NCI-H69 (cell line): ENCODE measurements at regions not wholly inside any gene's neighbourhood (a gene's known extent, or its start where the extent isn't known, plus 50 kb on each side); places are given as distances from the start of the nearest gene placed in this dataset.
"Not testable (repeated sequence)": the region's sequence is repeated elsewhere in the genome, so short reads cannot be mapped to it uniquely, and the experiment has no call there.

ENCODE experiments used
- DNase-seq: peaks from one replicate; lab custom pipeline; 2025; lab: John Stamatoyannopoulos, UW

DNA sequence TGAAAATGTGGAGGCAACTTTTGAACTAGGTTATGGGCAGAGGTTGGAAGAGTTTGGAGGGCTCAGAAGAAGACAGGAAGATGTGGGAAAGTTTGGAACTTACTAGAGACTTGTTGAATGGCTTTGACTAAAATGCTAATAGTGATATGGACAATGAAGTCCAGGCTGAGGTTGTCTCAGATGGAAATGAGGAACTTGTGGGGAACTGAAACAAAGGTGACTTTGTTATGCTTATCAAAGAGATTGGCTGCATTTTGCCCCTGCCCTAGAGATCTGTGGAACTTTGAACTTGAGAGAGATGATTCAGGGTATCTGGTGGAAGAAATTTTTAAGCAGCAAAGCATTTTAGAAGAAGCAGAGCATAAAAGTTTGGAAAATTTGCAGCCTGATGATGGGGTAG, 499.7 kb upstream of the ATP2B1 start:
- DNase-seq: not testable (repeated sequence)

DNA sequence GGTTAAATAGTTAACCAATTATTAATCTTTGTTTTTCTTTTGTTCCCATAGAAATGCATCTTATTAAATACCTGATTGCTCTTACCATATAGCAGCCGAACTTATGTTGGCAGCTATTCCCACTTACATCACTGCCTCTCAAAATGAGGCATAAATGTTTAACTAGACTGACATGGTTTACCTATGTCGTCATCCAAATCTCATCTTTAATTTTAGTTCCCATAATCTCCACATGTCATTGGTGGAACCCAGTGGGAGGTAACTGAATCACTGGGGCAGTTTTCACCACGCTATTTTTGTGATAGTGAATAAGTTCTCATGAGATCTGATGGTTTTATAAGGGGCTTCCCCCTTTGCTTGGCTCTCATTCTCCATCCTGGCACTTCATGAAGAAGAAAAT, 499.2 kb upstream of the ATP2B1 start:
- no peak for DNase-seq

DNA sequence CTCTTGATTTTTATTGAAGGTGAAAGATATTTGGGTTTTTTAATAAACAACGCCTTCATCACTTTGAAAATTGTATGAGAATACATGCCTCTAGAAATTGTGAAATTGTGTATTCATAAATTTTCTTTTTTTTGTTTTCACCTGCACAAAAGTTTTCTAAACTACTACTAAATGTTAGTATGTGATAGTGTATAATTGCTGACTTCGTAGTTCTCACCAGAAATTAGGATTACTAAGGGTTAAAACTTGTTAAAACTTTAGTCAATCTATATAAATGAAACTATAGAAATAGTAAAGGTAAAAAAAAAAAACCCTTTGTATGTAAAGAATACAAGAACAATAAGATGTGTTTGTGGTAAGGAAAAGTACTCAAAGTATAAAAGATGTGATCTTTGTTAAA, 496.5 kb upstream of the ATP2B1 start:
- no peak for DNase-seq

DNA sequence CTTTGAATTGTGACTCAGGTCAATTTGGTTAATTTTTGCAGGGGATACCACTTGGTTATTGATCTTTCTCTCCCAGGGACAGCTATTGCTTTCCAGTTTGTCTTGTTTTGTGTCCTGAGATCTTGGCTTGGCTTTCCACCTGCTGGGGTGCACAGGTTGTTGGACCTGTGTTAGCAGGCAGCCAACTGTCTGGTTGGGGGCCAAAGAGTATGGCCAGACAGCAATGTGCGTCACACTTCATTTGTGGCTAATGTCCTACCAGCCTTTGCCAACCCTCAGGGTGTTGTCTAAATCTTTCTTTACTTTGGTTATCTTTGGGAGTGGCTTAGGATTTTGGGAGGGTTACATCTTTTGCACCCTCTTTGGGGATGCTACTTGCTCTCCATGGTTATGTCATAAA, 494.9 kb upstream of the ATP2B1 start:
- no peak for DNase-seq

DNA sequence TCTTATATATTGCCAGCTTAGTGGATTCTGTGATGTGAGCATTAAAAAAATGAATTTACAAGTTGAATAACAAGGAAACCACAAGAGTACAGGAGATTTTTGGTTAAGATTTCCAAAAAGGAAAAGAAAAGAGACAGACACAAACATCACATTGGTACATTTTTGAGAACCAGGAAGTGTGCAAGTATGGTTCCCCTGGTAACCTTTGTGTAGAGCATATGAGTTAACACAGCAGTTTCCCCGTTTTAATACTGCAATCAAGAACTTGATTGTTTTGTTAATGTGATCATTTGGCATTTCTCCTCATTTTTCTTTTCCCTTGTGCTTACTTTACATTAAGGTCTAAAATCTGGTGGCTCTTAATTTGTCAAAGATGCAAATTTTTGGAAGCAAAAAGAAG, 490.4 kb upstream of the ATP2B1 start:
- peak; percentile 53 for DNase-seq

DNA sequence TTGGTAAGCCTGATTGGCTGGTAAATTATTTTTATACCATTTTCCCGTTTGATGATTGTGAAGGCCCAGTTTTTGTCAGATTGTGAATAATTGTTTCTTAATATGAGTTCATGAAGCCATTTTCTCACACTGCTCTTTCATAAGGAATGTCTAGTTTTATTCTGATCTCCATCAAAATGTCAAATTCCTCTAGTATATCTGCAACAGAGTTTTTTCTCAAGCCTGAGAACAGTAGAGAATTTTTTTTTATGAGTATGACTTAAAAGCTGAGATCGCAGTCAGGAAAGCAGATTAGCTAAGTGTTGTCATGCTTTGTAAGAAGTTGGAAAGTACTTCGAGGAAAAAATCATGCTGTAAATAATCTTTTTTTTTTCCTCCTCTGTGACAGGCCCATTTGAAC, 484.9 kb upstream of the ATP2B1 start:
- no peak for DNase-seq

DNA sequence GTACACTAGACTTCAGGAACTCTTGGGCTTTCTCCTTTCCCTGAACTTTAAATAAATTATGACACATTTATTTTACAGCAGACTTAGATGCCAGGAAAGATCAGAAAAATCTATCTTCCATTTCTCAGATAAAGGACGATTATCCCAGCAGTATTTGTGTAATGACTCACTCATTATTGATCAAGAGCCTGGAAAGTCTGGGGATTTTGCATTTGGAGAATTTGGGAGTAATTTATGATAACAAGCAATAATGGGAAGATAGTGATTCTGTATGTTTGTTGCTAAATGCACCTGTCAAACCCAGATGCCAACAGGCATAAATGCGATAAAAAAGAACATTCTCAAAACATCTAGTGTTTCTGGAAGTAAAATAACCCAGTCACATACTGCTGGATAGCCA, 480.2 kb upstream of the ATP2B1 start:
- DNase-seq: no peak

DNA sequence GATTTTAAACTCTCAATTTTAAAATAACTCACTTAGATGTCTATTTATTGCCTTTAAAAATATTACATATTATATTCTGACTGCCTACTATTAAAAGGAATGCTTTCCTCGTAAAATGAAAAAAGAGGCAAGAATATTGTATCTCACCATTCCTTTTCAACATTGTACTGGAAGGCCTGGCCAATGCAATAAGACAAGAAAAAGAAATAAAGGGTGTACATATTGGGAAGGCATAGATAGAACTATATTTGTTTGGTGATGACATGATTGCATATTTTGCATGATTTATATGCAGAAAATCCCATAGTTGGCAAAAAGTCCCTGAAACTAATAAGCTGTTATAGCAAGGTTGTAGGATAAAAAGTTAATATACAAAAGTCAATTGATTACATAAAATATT, 474.6 kb upstream of the ATP2B1 start:
- no peak for DNase-seq

DNA sequence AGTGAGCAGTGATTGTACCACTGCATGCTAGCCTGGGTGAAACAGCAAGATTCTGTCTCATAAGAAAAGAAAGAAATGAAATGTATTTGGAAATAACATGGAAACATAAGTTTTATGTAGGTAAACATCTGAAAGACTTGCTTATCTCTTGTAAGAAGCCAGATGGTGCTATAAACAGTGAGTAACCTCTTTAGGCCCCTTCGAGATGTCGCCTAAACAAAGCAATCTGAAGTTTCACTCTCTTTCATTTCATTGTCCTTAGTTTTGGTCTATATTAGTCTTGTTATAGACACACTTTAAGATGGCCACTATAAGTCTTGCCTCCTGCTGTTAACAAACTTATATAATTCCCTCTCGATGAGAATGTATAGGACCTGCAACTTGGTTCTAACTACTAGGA, 472.6 kb upstream of the ATP2B1 start:
- DNase-seq: no peak

DNA sequence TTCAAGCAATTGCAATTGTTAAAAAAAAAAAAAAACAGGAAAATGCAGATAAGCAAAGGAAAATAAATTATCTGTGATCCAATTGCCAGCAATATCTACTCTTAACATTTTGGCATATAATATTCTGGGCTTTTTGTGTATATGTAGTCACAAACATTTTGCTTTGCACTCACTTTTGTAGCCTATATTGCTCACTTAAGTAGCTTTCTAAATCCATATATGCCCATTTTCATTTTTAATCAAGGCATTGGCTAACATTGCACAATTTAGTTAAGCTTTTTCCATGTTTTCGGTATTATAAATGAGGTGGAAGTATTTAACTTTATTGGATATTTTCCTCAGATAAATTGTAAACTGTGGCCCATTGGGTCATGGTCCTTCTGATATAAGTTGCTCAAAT, 466.3 kb upstream of the ATP2B1 start:
- DNase-seq: no peak

DNA sequence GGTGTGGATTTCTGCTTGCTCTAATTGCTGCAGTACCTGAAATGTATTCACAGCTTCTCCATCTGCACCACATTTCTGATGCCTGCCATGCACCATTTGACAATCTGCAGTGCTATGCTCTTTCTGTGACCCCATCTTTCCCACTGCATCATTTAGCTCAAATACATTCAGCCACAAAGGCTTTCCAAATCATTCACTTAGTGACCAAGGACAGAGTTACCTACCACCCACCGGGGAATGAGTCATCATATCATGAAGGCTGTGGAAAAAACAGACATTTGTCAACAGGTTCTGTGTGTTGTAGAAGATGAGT, 465.5 kb upstream of the ATP2B1 start:
- peak; percentile 97 for DNase-seq

DNA sequence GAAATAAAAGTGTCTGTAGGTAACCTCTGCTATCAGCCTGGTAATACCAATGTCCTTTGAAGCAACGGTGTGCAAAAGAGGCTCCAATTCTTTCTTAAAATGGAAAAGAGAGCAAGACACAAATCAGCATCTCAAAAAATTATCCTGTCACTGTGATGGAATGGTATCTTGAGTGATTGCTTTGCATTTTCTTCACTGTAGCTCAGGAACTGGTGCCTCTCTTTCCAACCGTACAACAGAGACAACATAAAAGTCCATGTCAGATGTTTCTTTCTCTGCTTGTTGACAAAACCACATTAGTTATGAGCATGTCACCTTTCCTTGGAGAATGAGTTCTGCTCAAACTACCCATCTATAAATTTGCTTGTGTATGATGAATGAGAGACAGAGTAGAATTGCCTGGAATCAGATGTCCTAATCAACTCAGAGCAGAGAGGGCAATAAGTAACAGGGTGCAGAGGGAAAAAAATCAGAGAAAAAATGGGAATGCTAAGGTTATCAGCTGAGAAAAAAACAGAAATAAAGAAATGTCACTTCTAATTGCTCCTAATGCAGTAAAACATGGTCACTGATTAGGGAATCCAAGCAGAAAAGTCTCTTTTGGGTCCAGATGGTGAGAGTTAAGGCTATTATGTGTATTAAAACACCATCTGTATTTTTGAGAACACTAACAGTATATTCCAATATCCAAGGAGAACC, 465.0 kb upstream of the ATP2B1 start:
- DNase-seq: peak; percentile 59

DNA sequence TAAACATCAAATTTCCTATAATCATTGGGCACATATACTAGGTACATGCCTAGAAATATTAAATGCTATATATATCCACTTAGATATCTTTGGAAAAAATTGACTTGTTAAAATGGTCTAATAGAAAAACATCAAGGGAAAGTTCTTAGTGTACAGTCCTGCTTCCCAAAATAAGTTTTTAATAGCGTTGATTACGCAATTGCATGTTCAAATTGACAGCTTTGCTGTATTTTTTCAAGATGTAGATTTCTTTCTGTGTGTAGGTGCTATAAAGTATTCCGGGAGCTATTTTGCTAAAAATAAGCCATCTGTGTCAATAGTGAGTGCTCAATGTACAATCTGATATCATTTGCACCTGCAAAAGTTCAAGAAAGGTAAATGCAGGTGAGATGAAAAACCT, 463.9 kb upstream of the ATP2B1 start:
- no peak for DNase-seq

DNA sequence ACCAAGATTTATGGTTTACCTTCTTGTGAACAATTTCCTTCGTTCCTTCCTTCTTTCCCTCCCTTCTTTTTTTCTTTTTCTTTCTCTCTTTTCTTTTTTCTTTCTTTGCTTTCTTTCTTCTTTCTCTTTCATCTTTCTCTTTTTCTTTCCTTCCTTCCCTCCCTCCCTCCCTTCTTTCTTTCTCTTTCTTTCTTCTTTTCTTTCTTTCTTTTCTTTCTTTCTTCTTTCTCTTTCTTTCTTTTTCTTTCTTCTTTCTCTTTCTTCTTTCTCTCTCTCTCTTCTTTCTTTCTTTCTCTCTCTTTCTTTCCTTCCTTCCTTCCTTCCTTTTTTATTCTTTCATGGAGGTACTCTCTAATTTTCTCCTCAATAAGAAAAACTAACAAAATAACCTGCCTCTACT, 462.1 kb upstream of the ATP2B1 start:
- no peak for DNase-seq

DNA sequence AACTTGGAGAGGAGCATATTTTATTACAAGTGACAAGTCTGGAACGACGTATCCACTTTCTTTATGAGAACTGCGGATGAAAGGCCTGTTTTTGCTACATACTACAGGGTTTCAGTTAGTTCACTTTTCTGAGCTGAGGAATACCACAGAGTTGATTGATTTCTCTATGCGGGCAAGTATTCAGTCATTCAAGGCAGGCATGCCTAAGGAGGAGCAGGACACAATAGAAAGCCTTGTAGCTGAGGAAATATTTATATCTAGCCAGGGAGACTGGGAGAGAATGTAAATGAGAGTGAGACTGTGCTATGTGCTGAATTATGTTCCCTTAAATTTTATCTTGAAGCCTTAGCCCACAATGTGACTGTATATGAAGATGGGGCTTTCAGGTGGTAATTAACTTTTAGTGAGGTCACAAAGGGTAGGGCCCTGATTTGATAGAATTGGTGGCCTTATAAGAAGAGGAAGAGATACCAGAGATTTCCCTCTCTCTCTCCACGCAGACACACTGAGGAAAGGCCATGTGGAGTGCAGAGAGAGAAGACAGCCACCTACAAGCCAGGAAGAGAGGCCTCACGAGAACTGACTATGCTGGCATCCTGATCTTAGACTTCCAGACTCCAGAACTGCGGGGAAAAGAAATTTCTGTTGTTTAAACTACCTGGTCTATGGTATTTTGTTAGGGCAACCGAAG, 459.0 kb upstream of the ATP2B1 start:
- DNase-seq: no peak

DNA sequence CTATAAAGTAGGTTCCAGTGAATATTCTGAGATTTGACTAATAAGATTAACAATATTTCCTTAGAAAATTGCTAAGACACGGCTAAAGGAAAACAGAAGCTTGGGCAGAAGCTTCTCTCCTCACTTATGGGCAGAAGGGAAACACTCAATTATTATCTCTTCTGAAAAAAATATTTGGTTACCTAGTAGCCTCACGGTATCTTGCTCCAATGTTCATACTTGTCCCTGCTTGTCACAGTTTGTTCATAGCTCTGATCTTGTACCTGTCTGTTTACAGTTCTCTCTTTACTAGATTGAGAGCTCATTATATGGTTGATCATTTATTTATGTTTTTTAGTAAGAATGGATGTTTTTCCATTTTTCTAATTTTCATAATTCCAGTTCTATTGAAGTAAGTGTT, 458.0 kb upstream of the ATP2B1 start:
- DNase-seq: no peak

DNA sequence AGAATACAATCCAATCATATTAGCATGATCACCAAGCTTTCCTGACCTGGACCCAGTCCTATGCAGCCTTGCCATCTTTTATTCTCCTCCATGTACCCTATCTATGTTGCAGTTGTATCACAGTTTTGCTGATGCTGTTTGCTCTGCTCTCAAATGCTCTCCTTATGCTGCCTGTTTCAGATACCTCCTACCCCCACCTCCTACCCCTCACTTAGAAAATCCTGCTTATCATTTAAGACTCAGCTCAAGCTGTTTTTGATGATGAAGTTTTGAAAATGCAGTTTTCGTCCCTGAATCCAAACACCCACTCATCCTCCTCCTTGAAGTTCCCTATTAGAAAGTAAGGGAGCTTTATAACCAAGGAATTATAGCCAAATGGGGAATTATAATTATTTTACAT, 457.4 kb upstream of the ATP2B1 start:
- no peak for DNase-seq

DNA sequence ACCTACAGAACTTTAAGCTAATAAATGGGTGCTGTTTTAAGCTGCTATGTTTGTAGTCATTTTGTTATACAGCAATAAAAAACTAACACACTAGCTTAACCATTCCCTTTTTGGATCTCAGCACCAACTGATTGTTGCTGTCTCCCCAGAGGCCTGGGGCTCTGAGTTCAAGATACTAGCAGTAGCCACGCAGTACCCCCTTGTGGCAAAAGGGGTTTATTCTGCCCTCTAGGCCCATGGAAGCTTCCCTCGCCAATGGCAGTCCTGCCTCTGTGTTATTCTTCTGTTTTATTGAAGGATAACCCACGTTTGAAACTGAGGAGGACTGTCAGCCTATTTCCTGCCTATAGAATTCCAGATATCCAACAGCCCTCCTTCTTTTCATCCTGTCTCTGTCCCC, 455.3 kb upstream of the ATP2B1 start:
- peak; percentile 27 for DNase-seq

DNA sequence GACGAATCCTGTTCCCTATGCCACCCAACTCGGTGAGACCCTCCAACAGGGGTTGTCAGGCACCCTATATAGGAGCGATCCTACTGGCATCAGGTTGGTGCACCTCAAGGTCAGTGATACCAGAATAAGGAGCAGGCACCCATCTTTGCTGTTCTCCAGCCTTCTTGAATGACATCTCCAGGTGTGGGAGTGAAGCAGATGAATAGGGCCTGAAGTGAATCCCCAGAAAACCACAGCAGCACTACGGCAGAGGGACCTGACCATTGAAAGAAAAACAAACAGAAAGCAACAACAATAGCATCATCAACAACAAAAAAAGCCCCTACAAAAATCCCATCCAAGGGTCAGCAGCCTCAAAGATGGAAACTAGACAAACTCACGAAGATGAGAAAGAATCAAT, 445.2 kb upstream of the ATP2B1 start:
- DNase-seq: no peak

DNA sequence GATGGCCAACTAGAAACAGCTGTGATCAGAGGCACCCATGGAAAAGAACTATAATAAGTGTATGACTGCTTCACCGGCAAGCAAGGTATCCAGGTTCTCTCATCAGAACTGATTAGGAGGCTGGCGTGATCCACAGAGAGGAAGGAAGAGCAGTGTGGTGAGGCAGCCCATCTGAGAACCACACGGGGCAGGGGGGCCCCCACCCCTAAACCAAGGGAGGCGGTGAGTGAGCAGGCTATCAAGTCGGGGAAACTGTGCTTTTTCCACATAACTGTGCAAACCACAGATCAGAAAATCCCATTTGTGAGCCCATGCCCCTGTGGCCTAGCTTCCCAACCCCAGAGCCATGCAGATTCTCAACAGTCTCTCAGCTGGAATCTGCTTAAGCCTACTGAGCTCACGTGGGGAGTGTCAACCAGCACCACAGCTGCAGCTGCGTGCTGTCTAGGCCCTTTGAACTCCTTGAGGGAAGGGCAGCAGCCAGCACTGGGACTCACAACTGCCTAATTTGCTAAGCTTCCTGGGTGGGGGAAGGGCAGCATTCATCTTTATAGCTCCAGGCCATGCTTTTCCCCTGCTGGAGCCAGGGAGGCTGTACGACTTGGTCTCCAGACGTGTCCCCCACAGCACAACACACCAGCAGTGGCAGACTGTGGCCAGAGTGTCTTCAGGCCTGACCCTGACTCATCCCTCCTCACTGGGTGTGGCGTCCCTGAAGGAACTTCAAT, 444.4 kb upstream of the ATP2B1 start:
- peak; percentile 87 for DNase-seq

DNA sequence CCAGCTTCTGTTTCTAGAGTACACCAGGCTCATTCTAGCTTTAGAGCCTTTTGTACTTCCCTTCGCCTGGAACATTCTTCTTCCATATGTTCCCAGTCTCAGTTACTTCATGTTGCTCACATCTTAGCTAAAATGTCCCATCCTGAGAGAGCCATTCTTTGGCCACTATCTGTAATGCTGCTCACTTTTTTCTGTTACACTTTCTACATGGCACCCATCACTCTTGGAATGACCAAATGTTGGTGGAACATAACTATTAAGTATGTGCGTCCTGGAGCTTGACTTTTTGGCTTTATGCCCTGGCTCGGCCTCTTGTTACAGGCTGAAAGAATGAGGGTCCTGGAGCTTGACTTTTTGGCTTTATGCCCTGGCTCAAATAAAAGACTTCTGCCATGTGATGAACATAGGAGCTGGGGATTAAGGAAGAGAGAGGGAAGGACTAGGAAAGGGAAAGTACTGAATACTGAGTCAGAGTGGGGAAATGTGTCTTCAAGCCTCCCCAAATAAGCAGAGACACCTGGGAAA, 442.9 kb upstream of the ATP2B1 start:
- DNase-seq: no peak

DNA sequence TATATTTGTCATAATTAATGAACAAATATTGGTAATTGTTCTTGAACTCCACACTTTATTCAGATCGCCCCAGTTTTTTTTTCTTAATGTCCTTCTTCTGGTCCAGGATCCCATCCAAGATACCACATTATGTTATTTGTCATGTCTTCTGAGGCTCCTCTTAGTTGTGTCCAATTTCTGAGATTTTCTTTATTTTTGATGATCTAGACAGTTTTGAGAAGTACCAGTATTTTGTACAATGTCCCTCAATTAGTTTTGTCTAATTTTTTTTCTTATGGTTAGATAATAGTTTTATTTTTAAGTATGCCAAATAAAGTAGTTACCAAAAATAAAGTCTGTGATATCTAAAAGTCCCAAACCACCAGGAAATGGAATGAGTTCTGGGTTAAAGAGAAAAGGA, 440.8 kb upstream of the ATP2B1 start:
- no peak for DNase-seq

DNA sequence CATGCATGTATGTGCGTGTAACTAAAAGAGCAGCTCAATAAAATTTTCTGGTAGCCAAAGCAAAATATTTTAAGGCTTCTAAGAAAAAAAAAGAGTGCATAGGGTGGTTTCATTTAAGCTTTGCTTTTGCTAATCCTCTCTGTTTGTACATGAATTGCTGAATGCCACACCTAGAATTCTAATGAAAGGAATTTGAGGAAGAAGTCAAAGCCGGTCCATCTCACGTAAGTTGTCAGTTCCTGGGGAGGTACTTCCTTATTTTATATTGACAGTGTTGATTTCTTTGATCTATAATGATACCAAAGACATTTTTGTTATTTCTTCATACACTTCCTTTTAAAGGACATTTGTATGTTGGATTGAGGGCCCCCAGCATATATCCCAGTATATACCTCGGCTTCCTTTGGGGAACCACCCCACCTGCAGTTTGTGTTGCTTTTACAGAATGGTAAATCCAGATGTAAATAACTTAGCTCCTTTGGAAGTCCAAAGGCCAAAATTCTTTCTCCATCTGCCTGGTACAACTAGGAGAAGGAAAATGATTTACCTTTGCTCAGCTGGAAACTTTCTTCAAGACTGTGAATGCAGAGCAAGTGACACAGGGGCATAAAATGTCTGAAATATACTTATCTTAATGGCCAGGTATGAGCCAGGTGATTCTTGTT, 420.9 kb upstream of the ATP2B1 start:
- DNase-seq: no peak
